PC-9 (cell line): ENCODE measurements at regions not wholly inside any gene's neighbourhood (a gene's known extent, or its start where the extent isn't known, plus 50 kb on each side); places are given as distances from the start of the nearest gene placed in this dataset.
"Not testable (repeated sequence)": the region's sequence is repeated elsewhere in the genome, so short reads cannot be mapped to it uniquely, and the experiment has no call there.

ENCODE experiments used
- BruUV-seq: library from RNA; stranded (reverse); fragments of 400-500 nt; replicated peaks from 2 replicates; lab custom pipeline; 2021; lab: Mats Ljungman, UMichigan
- CTCF ChIA-PET: fragments of 300-600 bp; sonication (Branson Sonifier 250); formaldehyde crosslinking; loops from one replicate; lab custom pipeline; 2022; ENCODE audit warnings: antibody characterized with exemption; lab: Charles Lee
- POLR2A ChIA-PET: fragments of 300-600 bp; sonication (Branson Sonifier 250); formaldehyde crosslinking; loops from one replicate; lab custom pipeline; 2022; ENCODE audit warnings: antibody characterized with exemption; ENCODE audit not compliant: unreplicated experiment; lab: Charles Lee
- DNase-seq, 2 experiments: peaks; one replicate each; pipeline versions ENCODE4 v3.0.0 to v3.0.0-alpha.2; 2015 to 2022; ENCODE audit warnings: mixed read lengths in 1 of 2
- H2AFZ ChIP-seq: fragments of 200-600 bp; sonication (generic); 2 replicates; pipeline ENCODE4 v1.8.1; 2017; ENCODE audit warnings: antibody characterized with exemption
- H3F3A ChIP-seq: fragments of 200-600 bp; sonication (generic); 2 replicates; pipeline ENCODE4 v1.8.1; 2017; ENCODE audit warnings: antibody characterized with exemption, mild to moderate bottlenecking, low read depth; ENCODE audit not compliant: insufficient read depth
- H3K27ac ChIP-seq: fragments of 200-600 bp; sonication (generic); 2 replicates; pipeline ENCODE4 v1.6.1; 2016; ENCODE audit warnings: mixed run types
- H3K27me3 ChIP-seq: fragments of 200-600 bp; sonication (generic); 2 replicates; pipeline ENCODE4 v1.6.1; 2016; ENCODE audit warnings: low read depth, mixed run types; ENCODE audit not compliant: insufficient read depth
- H3K36me3 ChIP-seq: fragments of 200-600 bp; sonication (generic); 2 replicates; pipeline ENCODE4 v1.6.1; 2016; ENCODE audit warnings: low read depth, mixed run types
- H3K4me1 ChIP-seq: fragments of 200-600 bp; sonication (generic); replicated peaks from 2 replicates; pipeline ENCODE4 v1.6.1; 2016; ENCODE audit warnings: mixed run types; ENCODE audit not compliant: insufficient read depth
- H3K4me2 ChIP-seq: fragments of 200-600 bp; sonication (generic); 2 replicates; pipeline ENCODE4 v1.6.1; 2017; ENCODE audit warnings: mixed run types
- H3K4me3 ChIP-seq: fragments of 200-600 bp; sonication (generic); 2 replicates; pipeline ENCODE4 v1.6.1; 2016; ENCODE audit warnings: mixed run types
- H3K79me2 ChIP-seq: fragments of 200-600 bp; sonication (generic); 2 replicates; pipeline ENCODE4 v1.6.1; 2017; ENCODE audit warnings: low read depth, mixed run types
- H3K9me2 ChIP-seq: fragments of 200-600 bp; sonication (generic); 2 replicates; pipeline ENCODE4 v1.8.1; 2017; ENCODE audit warnings: mild to moderate bottlenecking; ENCODE audit not compliant: insufficient read depth
- H3K9me3 ChIP-seq: fragments of 200-600 bp; sonication (generic); 2 replicates; pipeline ENCODE4 v1.8.1; 2016; ENCODE audit warnings: low read depth; ENCODE audit not compliant: insufficient read depth
- H4K20me1 ChIP-seq: fragments of 200-600 bp; sonication (generic); 2 replicates; pipeline ENCODE4 v1.8.1; 2017; ENCODE audit not compliant: insufficient read depth
- CTCF ChIP-seq: fragments of 200-600 bp; sonication (generic); conservative IDR thresholded peaks from 2 replicates; pipeline ENCODE4 v1.6.1; 2017; ENCODE audit warnings: mixed run types, antibody characterized with exemption, mild to moderate bottlenecking, moderate library complexity
- EZH2 ChIP-seq: fragments of 200-600 bp; sonication (generic); IDR thresholded peaks from 2 replicates; pipeline ENCODE4 v1.8.0; 2017; ENCODE audit warnings: antibody characterized with exemption, low read depth
- intact Hi-C: fragments of 100-400 bp; cut with micrococcal nuclease; formaldehyde crosslinking; loops from one replicate; pipeline ENCODE4 v1.10.0; 2022; ENCODE audit not compliant: unreplicated experiment

- BruUV-seq: no TSS peak
- Histone ChIP-seq H2AFZ (no peak overlapping the region), H3K4me2 (no peak overlapping the region), H3K36me3 (no peaks in the 10 kb centered on the region), H3F3A (no peaks in the 10 kb centered on the region), H3K79me2 (no peaks in the 10 kb centered on the region), H3K4me1 (no peaks in the 10 kb centered on the region), H4K20me1 (no peaks in the 10 kb centered on the region), H3K27me3 (no peaks in the 10 kb centered on the region), H3K9me2 (no peaks in the 10 kb centered on the region), H3K9me3 (no peaks in the 10 kb centered on the region), H3K4me3 (no peak overlapping the region), H3K27ac (no peak overlapping the region)
- ChIA-PET POLR2A (no interaction called here), CTCF (no interaction called here)
- no peak for DNase-seq
- TF ChIP-seq EZH2 (no peak), CTCF (no peak)
- intact Hi-C loops: no loop called here
Observed at GRCh38 chr5:87034557-87034956, 233.1 kb upstream of the RASA1 start.

GRCh38 chr5:87042554-87042953, 225.1 kb upstream of the RASA1 start:
- Histone ChIP-seq H4K20me1 (no peaks in the 10 kb centered on the region), H3K9me2 (no peaks in the 10 kb centered on the region), H3K79me2 (no peaks in the 10 kb centered on the region), H3K4me1 (no peaks in the 10 kb centered on the region), H2AFZ (no peak overlapping the region), H3K4me2 (no peak overlapping the region), H3K27me3 (no peaks in the 10 kb centered on the region), H3F3A (no peaks in the 10 kb centered on the region), H3K36me3 (no peaks in the 10 kb centered on the region), H3K4me3 (no peak overlapping the region), H3K27ac (no peak overlapping the region), H3K9me3 (no peaks in the 10 kb centered on the region)
- ChIA-PET CTCF (no interaction called here), POLR2A (no interaction called here)
- BruUV-seq: no TSS peak
- no peak for DNase-seq
- intact Hi-C loops: no loop called here
- no peak for TF ChIP-seq CTCF

GRCh38 chr5:87048156-87048555, 219.5 kb upstream of the RASA1 start:
- ChIA-PET POLR2A (no interaction called here), CTCF (no interaction called here)
- Histone ChIP-seq H3K36me3 (no peaks in the 10 kb centered on the region), H3K4me3 (no peak overlapping the region), H4K20me1 (no peaks in the 10 kb centered on the region), H3K4me1 (no peaks in the 10 kb centered on the region), H3K9me2 (no peaks in the 10 kb centered on the region), H3K27ac (no peak overlapping the region), H3K79me2 (no peaks in the 10 kb centered on the region), H2AFZ (no peak overlapping the region), H3K9me3 (no peaks in the 10 kb centered on the region), H3K27me3 (no peaks in the 10 kb centered on the region), H3F3A (no peaks in the 10 kb centered on the region), H3K4me2 (no peak overlapping the region)
- TF ChIP-seq EZH2 (no peak), CTCF (no peak)
- no peak for DNase-seq
- no TSS peak for BruUV-seq
- intact Hi-C loops: no loop called here

- BruUV-seq, CTCF ChIA-PET, POLR2A ChIA-PET: not testable (repeated sequence)
Observed at GRCh38 chr5:87049012-87049411, 218.7 kb upstream of the RASA1 start.

More at GRCh38 chr5:87049012-87049411, 218.7 kb upstream of the RASA1 start:
- H3K4me1 ChIP-seq, H3K4me3 ChIP-seq, H3K9me2 ChIP-seq, H3K79me2 ChIP-seq, H3K27me3 ChIP-seq, H3F3A ChIP-seq, DNase-seq, H3K27ac ChIP-seq, H3K36me3 ChIP-seq, H3K4me2 ChIP-seq, H3K9me3 ChIP-seq, intact Hi-C loops, H2AFZ ChIP-seq, H4K20me1 ChIP-seq: not testable (repeated sequence)
